AG09319 (cell line): ENCODE measurements at regions not wholly inside any gene's neighbourhood (a gene's known extent, or its start where the extent isn't known, plus 50 kb on each side); places are given as distances from the start of the nearest gene placed in this dataset.

ENCODE experiments used
- DNase-seq: peaks from one replicate; pipeline ENCODE4 v3.0.0-alpha.2; 2010; ENCODE audit warnings: low read depth; ENCODE audit errors: extremely low read depth
- TF ChIP-seq, protein P1 (sequence below): IDR thresholded peaks from 2 replicates; pipeline ENCODE4 v1.5.1; 2011; ENCODE audit warnings: low read depth, mild to moderate bottlenecking, inconsistent platforms, low read length, moderate library complexity

DNA sequence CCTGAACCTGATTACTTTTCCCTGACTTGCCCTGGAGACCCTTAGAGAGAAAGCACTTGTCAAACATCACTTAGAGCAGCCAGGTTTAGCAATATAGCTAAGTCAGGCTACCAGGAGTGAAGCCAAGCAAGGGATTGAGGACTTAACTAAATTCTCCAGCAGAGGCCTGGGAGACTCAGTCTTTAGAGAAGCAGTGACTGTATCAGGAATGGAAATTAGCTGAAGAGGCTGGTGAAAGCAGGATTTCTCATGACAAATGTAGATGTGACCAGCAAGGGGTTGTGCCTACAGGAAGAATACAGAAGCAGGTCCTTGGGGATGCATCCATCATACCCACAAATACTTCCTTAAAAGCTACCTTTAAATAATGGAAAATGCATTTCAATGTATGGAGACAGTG is 368.9 kb upstream of the MEIS1 start:
- DNase-seq: no peak
- TF ChIP-seq, protein P1, sequence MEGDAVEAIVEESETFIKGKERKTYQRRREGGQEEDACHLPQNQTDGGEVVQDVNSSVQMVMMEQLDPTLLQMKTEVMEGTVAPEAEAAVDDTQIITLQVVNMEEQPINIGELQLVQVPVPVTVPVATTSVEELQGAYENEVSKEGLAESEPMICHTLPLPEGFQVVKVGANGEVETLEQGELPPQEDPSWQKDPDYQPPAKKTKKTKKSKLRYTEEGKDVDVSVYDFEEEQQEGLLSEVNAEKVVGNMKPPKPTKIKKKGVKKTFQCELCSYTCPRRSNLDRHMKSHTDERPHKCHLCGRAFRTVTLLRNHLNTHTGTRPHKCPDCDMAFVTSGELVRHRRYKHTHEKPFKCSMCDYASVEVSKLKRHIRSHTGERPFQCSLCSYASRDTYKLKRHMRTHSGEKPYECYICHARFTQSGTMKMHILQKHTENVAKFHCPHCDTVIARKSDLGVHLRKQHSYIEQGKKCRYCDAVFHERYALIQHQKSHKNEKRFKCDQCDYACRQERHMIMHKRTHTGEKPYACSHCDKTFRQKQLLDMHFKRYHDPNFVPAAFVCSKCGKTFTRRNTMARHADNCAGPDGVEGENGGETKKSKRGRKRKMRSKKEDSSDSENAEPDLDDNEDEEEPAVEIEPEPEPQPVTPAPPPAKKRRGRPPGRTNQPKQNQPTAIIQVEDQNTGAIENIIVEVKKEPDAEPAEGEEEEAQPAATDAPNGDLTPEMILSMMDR: no peak

DNA sequence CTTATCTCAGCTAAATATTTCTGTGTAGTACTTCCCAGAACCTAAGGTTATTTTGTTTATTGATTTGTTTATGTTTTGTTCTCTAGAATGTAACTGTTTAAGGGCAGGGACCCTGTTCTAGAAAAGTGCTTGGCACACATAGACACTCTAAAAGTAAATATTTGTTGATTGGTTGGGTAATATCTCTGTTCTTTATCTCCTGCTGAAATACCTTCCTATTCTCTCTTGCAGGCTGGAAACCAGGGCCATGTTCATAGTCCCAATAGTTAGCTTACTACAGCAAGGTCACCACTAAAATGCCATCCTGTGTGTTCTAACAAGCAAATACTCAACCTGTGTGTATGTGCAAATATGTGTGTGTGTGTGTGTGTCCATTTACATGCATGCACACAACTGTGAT is 375.6 kb upstream of the MEIS1 start:
- no peak for DNase-seq

DNA sequence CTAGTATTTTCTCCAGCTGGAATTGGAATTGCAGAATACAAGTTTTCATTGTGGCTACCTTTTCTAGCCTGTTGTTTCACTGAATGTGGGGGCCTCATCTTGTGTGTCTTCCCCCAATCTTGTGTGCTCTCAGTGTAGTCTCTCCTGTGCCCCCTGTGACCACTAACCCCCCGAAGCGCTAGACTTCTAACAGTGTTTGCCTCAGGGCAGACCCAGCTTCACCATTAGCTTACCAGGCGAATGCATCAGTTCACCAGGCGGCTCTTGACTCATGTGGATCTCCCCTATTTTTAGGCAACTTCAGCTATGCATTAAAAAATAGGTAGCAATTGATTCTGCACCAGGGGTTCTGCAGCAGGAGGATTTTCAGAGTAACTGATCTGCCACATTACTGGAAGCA is 376.2 kb upstream of the MEIS1 start:
- TF ChIP-seq, protein P1: no peak

More for the DNA sequence above, 375.6 kb upstream of the MEIS1 start:
- TF ChIP-seq, protein P1: no peak

DNA sequence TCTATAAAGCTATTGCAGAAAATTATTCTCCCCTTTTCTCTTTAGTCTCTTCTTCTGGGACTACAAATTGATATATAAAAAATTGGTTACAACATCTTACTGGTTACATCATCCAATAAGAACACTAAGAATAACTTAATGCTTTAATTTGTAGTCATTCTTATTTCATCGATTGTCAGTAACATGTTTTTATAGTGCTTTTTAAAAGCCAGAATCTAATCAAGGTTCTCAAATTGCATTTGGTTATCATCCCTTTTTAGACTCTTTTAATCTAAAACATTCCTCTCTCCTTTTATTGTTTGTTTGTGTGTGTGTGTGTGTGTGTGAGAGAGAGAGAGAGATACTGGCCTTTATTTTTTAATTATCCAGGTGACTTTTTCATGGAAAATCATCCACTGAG is 377.1 kb upstream of the MEIS1 start:
- DNase-seq: no peak
- TF ChIP-seq, protein P1: no peak

More for the DNA sequence above, 376.2 kb upstream of the MEIS1 start:
- no peak for DNase-seq

DNA sequence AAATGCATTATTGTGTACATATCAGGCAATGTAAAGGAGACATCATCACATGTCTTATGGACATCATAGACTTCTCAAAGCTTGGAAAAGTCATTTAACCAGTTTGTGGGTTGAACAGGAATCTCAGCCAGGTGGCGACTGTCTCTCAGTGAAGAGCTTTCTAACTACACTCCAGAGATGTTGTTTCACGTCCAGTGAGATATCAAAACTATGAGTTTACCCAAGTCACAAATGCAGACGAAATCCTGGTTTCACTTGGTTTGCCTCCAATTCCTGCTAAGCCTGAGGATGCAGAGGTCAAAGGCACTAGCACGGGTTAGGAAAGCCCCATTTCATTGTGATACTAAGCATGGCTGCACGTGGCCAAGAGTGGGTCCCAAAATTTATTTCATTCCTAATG is 384.5 kb upstream of the MEIS1 start:
- no peak for DNase-seq
- TF ChIP-seq, protein P1: no peak

DNA sequence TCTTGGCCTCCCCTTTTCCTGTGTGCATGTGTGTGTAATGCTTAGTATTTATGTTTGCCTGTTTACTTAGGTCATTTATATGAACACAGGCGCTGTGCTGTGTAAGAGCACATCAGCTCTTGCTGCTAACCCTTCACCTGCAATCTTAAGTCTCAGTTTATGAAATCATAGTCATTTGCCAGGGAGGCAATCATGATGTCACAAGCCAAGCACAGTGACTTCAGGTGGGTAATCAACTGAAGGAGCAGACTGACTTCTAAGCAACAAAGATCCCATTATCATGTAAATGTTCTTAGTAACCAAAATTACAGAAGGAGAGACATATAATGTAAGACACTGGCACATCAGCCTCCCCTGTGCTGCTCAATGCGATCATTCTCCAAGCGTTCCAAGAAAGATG is 386.3 kb upstream of the MEIS1 start:
- TF ChIP-seq, protein P1: no peak
- no peak for DNase-seq

DNA sequence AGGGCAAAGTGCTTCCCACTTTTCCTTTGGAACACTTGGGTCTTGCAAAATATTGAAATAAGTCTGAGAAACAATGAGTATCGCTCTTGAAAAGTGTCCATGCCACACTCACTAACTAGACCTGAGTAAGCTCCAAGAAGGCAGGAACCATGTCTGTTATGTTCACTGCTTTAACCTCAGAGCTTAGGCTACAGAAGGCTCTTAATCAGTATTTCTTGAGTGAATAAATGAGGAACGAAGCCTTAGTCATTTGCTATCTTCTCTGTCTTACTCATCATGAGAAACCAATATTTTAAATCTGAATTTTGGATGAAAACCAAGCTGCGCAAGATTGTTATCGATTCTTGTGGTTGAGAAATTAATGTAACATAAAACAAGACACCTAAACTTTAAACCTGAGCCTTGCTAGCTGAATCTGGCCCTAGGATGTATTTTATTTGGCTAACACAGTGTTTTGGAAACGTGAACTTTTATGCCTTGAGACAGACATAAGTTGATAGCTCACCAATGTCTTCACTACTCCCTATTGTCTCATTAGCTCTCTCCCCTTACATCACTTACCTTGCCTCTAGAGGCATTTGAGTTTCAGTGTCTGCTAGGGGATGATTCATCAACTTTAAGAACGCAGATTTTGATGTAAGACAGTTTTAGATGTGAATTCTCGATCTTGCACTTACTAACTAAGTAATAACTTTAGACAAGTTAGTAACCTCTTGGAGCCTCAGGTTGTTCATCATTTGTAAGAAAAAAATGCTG is 392.8 kb upstream of the MEIS1 start:
- no peak for DNase-seq
- TF ChIP-seq, protein P1: no peak
